DND-41 (cell line): ENCODE measurements at regions not wholly inside any gene's neighbourhood (a gene's known extent, or its start where the extent isn't known, plus 50 kb on each side); places are given as distances from the start of the nearest gene placed in this dataset.

ENCODE experiments used
- ATAC-seq: fragments of 200-7000 bp; cut with Tn5 transposase; 3 replicates; pipeline ENCODE4 v1.9.1; 2021; ENCODE audit warnings: low read depth; ENCODE audit not compliant: insufficient read depth
- DNase-seq: peaks from one replicate; pipeline ENCODE4 v3.0.0-alpha.2; 2020
- H2AFZ ChIP-seq: 2 replicates; pipeline ENCODE4 v1.6.0; 2012; ENCODE audit warnings: low read depth, low read length
- H3K27ac ChIP-seq: 2 replicates; pipeline ENCODE4 v1.5.1; 2012; ENCODE audit warnings: low read length, inconsistent platforms
- H3K27me3 ChIP-seq: fragments of 200-600 bp; sonication (generic); 2 replicates; pipeline ENCODE4 v1.6.0; 2012; ENCODE audit warnings: low read length, mild to moderate bottlenecking, inconsistent platforms; ENCODE audit not compliant: insufficient read depth, poor library complexity
- H3K36me3 ChIP-seq: 2 replicates; pipeline ENCODE4 v1.5.1; 2012; ENCODE audit warnings: low read length, inconsistent platforms; ENCODE audit not compliant: insufficient read depth
- H3K4me1 ChIP-seq: 2 replicates; pipeline ENCODE4 v1.5.1; 2012; ENCODE audit warnings: mild to moderate bottlenecking, low read length; ENCODE audit not compliant: insufficient read depth
- H3K4me2 ChIP-seq: 2 replicates; pipeline ENCODE4 v1.6.0; 2012; ENCODE audit warnings: mild to moderate bottlenecking, moderate library complexity, low read length, inconsistent platforms; ENCODE audit not compliant: insufficient read depth
- H3K4me3 ChIP-seq, 2 experiments: fragments of 200-600 bp in 1 of 2; shearing (Covaris generic) in 1 of 2; 2 replicates each; pipeline ENCODE4 v1.5.1; 2012 to 2016; ENCODE audit warnings: inconsistent platforms in 2 of 2, low read length in 2 of 2, mild to moderate bottlenecking in 2 of 2, low read depth in 1 of 2, moderate library complexity in 1 of 2
- H3K79me2 ChIP-seq: 2 replicates; pipeline ENCODE4 v1.6.0; 2012; ENCODE audit warnings: low read length, inconsistent platforms; ENCODE audit not compliant: insufficient read depth
- H3K9ac ChIP-seq: 2 replicates; pipeline ENCODE4 v1.6.0; 2012; ENCODE audit warnings: low read depth, mild to moderate bottlenecking, inconsistent platforms, low read length, moderate library complexity
- H3K9me3 ChIP-seq: 2 replicates; pipeline ENCODE4 v1.5.1; 2012; ENCODE audit warnings: low read length, moderate library complexity, mild to moderate bottlenecking, inconsistent platforms; ENCODE audit not compliant: insufficient read depth, severe bottlenecking
- H4K20me1 ChIP-seq: 2 replicates; pipeline ENCODE4 v1.6.0; 2012; ENCODE audit warnings: low read length; ENCODE audit not compliant: insufficient read depth
- EZH2 ChIP-seq: IDR thresholded peaks from 3 replicates; pipeline ENCODE4 v1.6.1; 2012; ENCODE audit warnings: borderline replicate concordance, low read depth, mild to moderate bottlenecking, moderate library complexity, low read length, inconsistent platforms; ENCODE audit not compliant: severe bottlenecking
- TF ChIP-seq, protein P1 (sequence below): IDR thresholded peaks from 2 replicates; pipeline ENCODE4 v1.5.1; 2012; ENCODE audit warnings: borderline replicate concordance, low read length, moderate library complexity, mild to moderate bottlenecking; ENCODE audit not compliant: poor library complexity, severe bottlenecking; ENCODE audit errors: extremely low read depth

DNA sequence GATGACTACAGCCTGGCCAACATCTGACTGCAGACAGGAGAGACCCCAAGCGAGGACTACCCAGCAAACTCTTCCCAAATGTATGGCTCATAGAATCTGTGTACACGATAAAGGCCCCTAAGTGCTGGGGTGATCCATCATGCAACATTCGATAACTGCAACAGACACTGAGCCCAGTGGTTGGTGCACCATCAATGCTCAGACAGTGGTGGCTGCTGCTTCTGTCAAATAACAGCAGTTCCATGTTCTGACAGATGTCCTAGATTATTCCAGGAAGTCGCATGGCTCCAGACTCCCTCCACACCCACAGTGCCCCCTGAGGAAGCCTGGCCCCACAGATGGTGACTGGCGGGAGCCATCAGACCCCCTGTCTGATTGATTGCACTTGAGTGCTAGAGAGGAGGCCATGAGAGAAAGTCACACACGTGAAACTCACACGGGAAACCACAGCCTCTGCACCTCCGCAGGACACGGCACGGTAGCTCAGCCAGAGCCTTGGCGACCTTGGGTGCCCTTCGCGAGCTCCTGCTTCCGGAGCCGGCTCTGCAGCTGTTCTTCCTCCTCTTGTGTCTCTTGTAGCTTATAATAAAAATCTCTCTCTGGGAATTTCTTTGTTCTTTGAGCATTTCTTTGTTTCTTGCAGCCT lies 1155.9 kb downstream of the TBC1D22A start:
- no peaks in the 10 kb centered on the region for H3K79me2 ChIP-seq
- H3K9me3 ChIP-seq = no peaks in the 10 kb centered on the region
- TF ChIP-seq, protein P1, sequence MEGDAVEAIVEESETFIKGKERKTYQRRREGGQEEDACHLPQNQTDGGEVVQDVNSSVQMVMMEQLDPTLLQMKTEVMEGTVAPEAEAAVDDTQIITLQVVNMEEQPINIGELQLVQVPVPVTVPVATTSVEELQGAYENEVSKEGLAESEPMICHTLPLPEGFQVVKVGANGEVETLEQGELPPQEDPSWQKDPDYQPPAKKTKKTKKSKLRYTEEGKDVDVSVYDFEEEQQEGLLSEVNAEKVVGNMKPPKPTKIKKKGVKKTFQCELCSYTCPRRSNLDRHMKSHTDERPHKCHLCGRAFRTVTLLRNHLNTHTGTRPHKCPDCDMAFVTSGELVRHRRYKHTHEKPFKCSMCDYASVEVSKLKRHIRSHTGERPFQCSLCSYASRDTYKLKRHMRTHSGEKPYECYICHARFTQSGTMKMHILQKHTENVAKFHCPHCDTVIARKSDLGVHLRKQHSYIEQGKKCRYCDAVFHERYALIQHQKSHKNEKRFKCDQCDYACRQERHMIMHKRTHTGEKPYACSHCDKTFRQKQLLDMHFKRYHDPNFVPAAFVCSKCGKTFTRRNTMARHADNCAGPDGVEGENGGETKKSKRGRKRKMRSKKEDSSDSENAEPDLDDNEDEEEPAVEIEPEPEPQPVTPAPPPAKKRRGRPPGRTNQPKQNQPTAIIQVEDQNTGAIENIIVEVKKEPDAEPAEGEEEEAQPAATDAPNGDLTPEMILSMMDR = peak; percentile 29
- no peak for TF ChIP-seq EZH2
- no peaks in the 10 kb centered on the region for H3K36me3 ChIP-seq
- peaks cover 58% of the 10 kb centered on the region for H3K4me1 ChIP-seq
- H3K4me3 ChIP-seq = no peak overlapping the region; a peak in 1 of 4 replicates
- ATAC-seq = peak; percentile 91
- no peaks in the 10 kb centered on the region for H3K27me3 ChIP-seq
- peak overlapping the region; percentile 46 for H3K9ac ChIP-seq
- peak overlapping the region; percentile 54; the same call in 1 of the 2 replicates for H2AFZ ChIP-seq
- peak overlapping the region; percentile 22; the same call in 1 of the 2 replicates for H3K4me2 ChIP-seq
- H4K20me1 ChIP-seq = no peaks in the 10 kb centered on the region
- peak overlapping the region; percentile 83 for H3K27ac ChIP-seq
- DNase-seq = peak; percentile 84

DNA sequence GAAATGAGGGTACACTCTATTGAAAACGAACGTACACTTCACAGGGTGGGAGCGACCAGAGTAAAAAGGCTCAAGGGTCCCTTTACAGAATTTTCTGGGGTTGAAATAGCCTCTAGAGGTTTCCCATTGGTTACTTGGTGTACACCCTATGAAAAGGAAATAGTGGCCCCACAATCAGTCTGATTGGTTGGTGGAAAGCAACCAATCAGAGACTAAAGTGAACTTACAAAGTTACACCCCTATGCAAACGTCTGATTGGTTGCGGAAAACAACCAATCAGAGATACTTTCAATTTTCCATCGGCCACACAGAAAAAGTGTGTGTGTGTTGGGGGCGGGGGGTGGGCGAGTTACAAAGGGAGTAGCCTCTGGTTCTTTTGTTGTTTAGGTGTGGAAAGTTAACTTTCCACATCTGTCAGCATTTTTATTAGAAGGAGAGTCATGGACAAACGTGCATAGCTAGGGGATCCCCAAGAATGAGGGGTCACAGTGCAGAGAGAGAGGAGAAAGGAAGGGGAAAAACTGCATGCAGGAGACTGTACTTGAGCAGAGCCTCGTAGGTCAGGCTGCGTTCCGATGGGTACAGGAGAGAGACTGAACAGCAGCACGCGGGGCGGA lies 1152.1 kb downstream of the TBC1D22A start:
- H3K27me3 ChIP-seq = no peaks in the 10 kb centered on the region
- H3K9me3 ChIP-seq = peaks cover 7% of the 10 kb centered on the region
- H3K27ac ChIP-seq = no peak overlapping the region
- H3K4me3 ChIP-seq = no peak overlapping the region
- H3K79me2 ChIP-seq = no peaks in the 10 kb centered on the region
- H4K20me1 ChIP-seq = no peaks in the 10 kb centered on the region
- no peak overlapping the region for H3K9ac ChIP-seq
- DNase-seq (no peak), ATAC-seq (no peak)
- peaks cover 28% of the 10 kb centered on the region for H3K4me1 ChIP-seq
- H2AFZ ChIP-seq = no peak overlapping the region
- TF ChIP-seq EZH2 = no peak
- TF ChIP-seq, protein P1 = no peak
- no peak overlapping the region for H3K4me2 ChIP-seq
- H3K36me3 ChIP-seq = no peaks in the 10 kb centered on the region

DNA sequence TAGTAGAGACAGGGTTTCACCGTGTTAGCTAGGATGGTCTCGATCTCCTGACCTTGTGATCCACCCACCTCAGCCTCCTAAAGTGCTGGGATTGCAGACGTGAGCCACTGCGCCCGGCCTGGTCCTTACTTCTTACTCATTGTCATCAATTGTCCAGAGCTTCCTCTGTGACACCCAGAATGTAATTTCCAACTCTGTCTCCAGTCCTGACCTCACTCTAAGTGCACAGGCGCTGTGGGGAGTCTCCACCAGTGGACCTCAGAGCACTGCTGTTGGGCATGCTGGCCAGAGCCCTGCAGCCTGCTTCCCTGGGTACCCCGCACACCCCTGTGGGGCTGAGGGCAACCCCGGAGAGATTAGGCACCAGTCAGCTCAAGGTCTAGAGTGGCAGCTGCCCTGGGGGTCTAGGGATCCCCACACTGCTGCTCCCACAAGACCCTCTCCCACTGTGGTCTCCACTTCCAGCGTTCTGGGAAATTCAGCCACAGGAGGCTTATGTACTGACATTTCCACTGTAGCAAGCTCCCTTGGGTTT lies 1140.3 kb downstream of the TBC1D22A start:
- Histone ChIP-seq H3K79me2 (no peaks in the 10 kb centered on the region), H3K9ac (no peak overlapping the region), H3K9me3 (peaks cover 8% of the 10 kb centered on the region), H3K4me1 (no peaks in the 10 kb centered on the region), H3K27me3 (no peaks in the 10 kb centered on the region), H3K36me3 (no peaks in the 10 kb centered on the region), H4K20me1 (no peaks in the 10 kb centered on the region), H3K27ac (no peak overlapping the region), H3K4me3 (no peak overlapping the region), H2AFZ (no peak overlapping the region), H3K4me2 (no peak overlapping the region)
- TF ChIP-seq, protein P1 = no peak
- no peak for TF ChIP-seq EZH2
- no peak for DNase-seq
- ATAC-seq = no peak
